HG03558 (cell line): ENCODE measurements at regions not wholly inside any gene's neighbourhood (a gene's known extent, or its start where the extent isn't known, plus 50 kb on each side); places are given as distances from the start of the nearest gene placed in this dataset.
"Not testable (repeated sequence)": the region's sequence is repeated elsewhere in the genome, so short reads cannot be mapped to it uniquely, and the experiment has no call there.

Experiments used
- ATAC-seq: cut with Tn5 transposase; IDR thresholded peaks from one replicate; pipeline ENCODE4 v1.9.1; 2021; ENCODE audit warnings: moderate number of reproducible peaks; ENCODE audit not compliant: unreplicated experiment; ENCODE audit errors: extremely low read depth

GRCh38 chr2:83369601-83370418, 1089.3 kb downstream of the SUCLG1 start:
- no peak for ATAC-seq

- ATAC-seq: no peak
Observed at GRCh38 chr2:83368916-83369315, 1090.2 kb downstream of the SUCLG1 start.

- no peak for ATAC-seq
Observed at GRCh38 chr2:83368461-83368860, 1090.6 kb downstream of the SUCLG1 start.

- no peak for ATAC-seq
Observed at GRCh38 chr2:83365476-83365875, 1093.6 kb downstream of the SUCLG1 start.

- ATAC-seq: no peak
Observed at GRCh38 chr2:83364264-83364663, 1094.8 kb downstream of the SUCLG1 start.

GRCh38 chr2:83363138-83363537, 1095.9 kb downstream of the SUCLG1 start:
- not testable (repeated sequence) for ATAC-seq

- no peak for ATAC-seq
Observed at GRCh38 chr2:83359336-83359735, 1099.7 kb downstream of the SUCLG1 start.

GRCh38 chr2:83342860-83343329, 1116.2 kb downstream of the SUCLG1 start:
- ATAC-seq: no peak

- ATAC-seq: no peak
Observed at GRCh38 chr2:83340424-83340823, 1118.7 kb downstream of the SUCLG1 start.

- not testable (repeated sequence) for ATAC-seq
Observed at GRCh38 chr2:83339942-83340341, 1119.1 kb downstream of the SUCLG1 start.

GRCh38 chr2:83331810-83332209, 1127.3 kb downstream of the SUCLG1 start:
- no peak for ATAC-seq

- no peak for ATAC-seq
Observed at GRCh38 chr2:83323038-83323437, 1136.0 kb downstream of the SUCLG1 start.

GRCh38 chr2:83320053-83320452, 1139.0 kb downstream of the SUCLG1 start:
- no peak for ATAC-seq

GRCh38 chr2:83305758-83306378, 1153.2 kb downstream of the SUCLG1 start:
- no peak for ATAC-seq

GRCh38 chr2:83291083-83291482, 1168.0 kb downstream of the SUCLG1 start:
- ATAC-seq: no peak

GRCh38 chr2:83282841-83283240, 1176.2 kb downstream of the SUCLG1 start:
- ATAC-seq: no peak

GRCh38 chr2:83282043-83282795, 1176.9 kb downstream of the SUCLG1 start:
- ATAC-seq: no peak

- ATAC-seq: no peak
Observed at GRCh38 chr2:83280391-83280790, 1178.7 kb downstream of the SUCLG1 start.

- no peak for ATAC-seq
Observed at GRCh38 chr2:83273322-83273721, 1185.8 kb downstream of the SUCLG1 start.

- no peak for ATAC-seq
Observed at GRCh38 chr2:83261591-83262136, 1197.4 kb downstream of the SUCLG1 start.

- no peak for ATAC-seq
Observed at GRCh38 chr2:83253848-83254247, 1205.2 kb downstream of the SUCLG1 start.
